ENCODE measurements at regions not wholly inside any gene's neighbourhood (a gene's known extent, or its start where the extent isn't known, plus 50 kb on each side); places are given as distances from the start of the nearest gene placed in this dataset.

- TF ChIP-seq, protein P1, sequence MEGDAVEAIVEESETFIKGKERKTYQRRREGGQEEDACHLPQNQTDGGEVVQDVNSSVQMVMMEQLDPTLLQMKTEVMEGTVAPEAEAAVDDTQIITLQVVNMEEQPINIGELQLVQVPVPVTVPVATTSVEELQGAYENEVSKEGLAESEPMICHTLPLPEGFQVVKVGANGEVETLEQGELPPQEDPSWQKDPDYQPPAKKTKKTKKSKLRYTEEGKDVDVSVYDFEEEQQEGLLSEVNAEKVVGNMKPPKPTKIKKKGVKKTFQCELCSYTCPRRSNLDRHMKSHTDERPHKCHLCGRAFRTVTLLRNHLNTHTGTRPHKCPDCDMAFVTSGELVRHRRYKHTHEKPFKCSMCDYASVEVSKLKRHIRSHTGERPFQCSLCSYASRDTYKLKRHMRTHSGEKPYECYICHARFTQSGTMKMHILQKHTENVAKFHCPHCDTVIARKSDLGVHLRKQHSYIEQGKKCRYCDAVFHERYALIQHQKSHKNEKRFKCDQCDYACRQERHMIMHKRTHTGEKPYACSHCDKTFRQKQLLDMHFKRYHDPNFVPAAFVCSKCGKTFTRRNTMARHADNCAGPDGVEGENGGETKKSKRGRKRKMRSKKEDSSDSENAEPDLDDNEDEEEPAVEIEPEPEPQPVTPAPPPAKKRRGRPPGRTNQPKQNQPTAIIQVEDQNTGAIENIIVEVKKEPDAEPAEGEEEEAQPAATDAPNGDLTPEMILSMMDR (conservative IDR thresholded peaks at IDR 0.05; ENCODE audit: low read depth in 2 of 2), result no peak
- no peak for TF ChIP-seq EZH2phosphoT487 (IDR thresholded peaks at IDR 0.05; ENCODE audit: unreplicated experiment)
- TF ChIP-seq EZH2 (IDR thresholded peaks at IDR 0.05; ENCODE audit: low read depth, unreplicated experiment), result no peak
- TF ChIP-seq REST (IDR thresholded peaks at IDR 0.05; ENCODE audit: unreplicated experiment), result no peak
- no peak for TF ChIP-seq POLR2AphosphoS5 (IDR thresholded peaks at IDR 0.05; ENCODE audit: low read depth)
- no peak for TF ChIP-seq JUNB (IDR thresholded peaks at IDR 0.05; ENCODE audit: unreplicated experiment)
- TF ChIP-seq, protein P2, sequence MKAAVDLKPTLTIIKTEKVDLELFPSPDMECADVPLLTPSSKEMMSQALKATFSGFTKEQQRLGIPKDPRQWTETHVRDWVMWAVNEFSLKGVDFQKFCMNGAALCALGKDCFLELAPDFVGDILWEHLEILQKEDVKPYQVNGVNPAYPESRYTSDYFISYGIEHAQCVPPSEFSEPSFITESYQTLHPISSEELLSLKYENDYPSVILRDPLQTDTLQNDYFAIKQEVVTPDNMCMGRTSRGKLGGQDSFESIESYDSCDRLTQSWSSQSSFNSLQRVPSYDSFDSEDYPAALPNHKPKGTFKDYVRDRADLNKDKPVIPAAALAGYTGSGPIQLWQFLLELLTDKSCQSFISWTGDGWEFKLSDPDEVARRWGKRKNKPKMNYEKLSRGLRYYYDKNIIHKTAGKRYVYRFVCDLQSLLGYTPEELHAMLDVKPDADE (IDR thresholded peaks at IDR 0.05), result no peak
- no peak for TF ChIP-seq CREB1 (CRISPR knock-in tag; IDR thresholded peaks at IDR 0.05; ENCODE audit: low read depth)
- no peak for TF ChIP-seq STAT1 (IDR thresholded peaks at IDR 0.05; ENCODE audit: unreplicated experiment)
These were observed 228.6 kb downstream of the ADAM29 start for GRCh38 chr4:175146799-175147198.

Data from GM23338 (cell line).